Nephron progenitor cell (in vitro differentiated cells): ENCODE measurements at regions not wholly inside any gene's neighbourhood (a gene's known extent, or its start where the extent isn't known, plus 50 kb on each side); places are given as distances from the start of the nearest gene placed in this dataset.

Experiments used
- DNase-seq: peaks from one replicate; pipeline ENCODE4 v3.0.0; 2021
- H3K27ac Mint-ChIP-seq: 2 replicates; pipeline ENCODE4 v1.8.0; 2021; ENCODE audit warnings: mild to moderate bottlenecking, moderate library complexity, mixed read lengths
- H3K27me3 Mint-ChIP-seq: 2 replicates; pipeline ENCODE4 v1.8.0; 2021; ENCODE audit warnings: mild to moderate bottlenecking, low read depth, mixed read lengths; ENCODE audit not compliant: poor library complexity
- H3K36me3 Mint-ChIP-seq: 2 replicates; pipeline ENCODE4 v1.8.0; 2021; ENCODE audit warnings: low read depth, mixed read lengths
- H3K4me1 Mint-ChIP-seq: 2 replicates; pipeline ENCODE4 v1.8.0; 2021; ENCODE audit warnings: mixed read lengths
- H3K4me3 Mint-ChIP-seq: 2 replicates; pipeline ENCODE4 v1.8.0; 2021; ENCODE audit warnings: mild to moderate bottlenecking, moderate library complexity, mixed read lengths
- H3K9me3 Mint-ChIP-seq: 2 replicates; pipeline ENCODE4 v1.8.0; 2021; ENCODE audit warnings: mild to moderate bottlenecking, moderate library complexity, mixed read lengths
- CTCF ChIP-seq: fragments of 200-600 bp; sonication (generic); IDR thresholded peaks from 2 replicates; pipeline ENCODE4 v1.5.0; 2021; ENCODE audit warnings: antibody characterized with exemption

- Mint-ChIP-seq H3K36me3 (no peaks in the 10 kb centered on the region), H3K27me3 (peaks cover 12% of the 10 kb centered on the region), H3K4me3 (no peak overlapping the region), H3K9me3 (peaks cover 3% of the 10 kb centered on the region), H3K4me1 (peaks cover 16% of the 10 kb centered on the region), H3K27ac (no peak overlapping the region)
- no peak for TF ChIP-seq CTCF
- no peak for DNase-seq
Measured at GRCh38 chr13:31042049-31042448, 109.6 kb downstream of the TEX26 start.

GRCh38 chr13:31038834-31039552 lies 106.5 kb downstream of the TEX26 start:
- Mint-ChIP-seq H3K4me1 (peaks cover 5% of the 10 kb centered on the region), H3K27me3 (peaks cover 15% of the 10 kb centered on the region), H3K4me3 (no peak overlapping the region), H3K36me3 (no peaks in the 10 kb centered on the region), H3K27ac (no peak overlapping the region), H3K9me3 (peaks cover 3% of the 10 kb centered on the region)
- DNase-seq = no peak
- TF ChIP-seq CTCF = no peak

GRCh38 chr13:31037874-31038500 lies 105.5 kb downstream of the TEX26 start:
- Mint-ChIP-seq H3K36me3 (no peaks in the 10 kb centered on the region), H3K4me3 (no peak overlapping the region), H3K27ac (no peak overlapping the region), H3K27me3 (peaks cover 15% of the 10 kb centered on the region), H3K4me1 (peaks cover 5% of the 10 kb centered on the region), H3K9me3 (peaks cover 3% of the 10 kb centered on the region)
- TF ChIP-seq CTCF = no peak
- DNase-seq = no peak

- DNase-seq = no peak
- Mint-ChIP-seq H3K4me1 (peaks cover 13% of the 10 kb centered on the region), H3K9me3 (peaks cover 3% of the 10 kb centered on the region), H3K27me3 (peaks cover 11% of the 10 kb centered on the region), H3K4me3 (no peak overlapping the region), H3K27ac (no peak overlapping the region), H3K36me3 (no peaks in the 10 kb centered on the region)
- TF ChIP-seq CTCF = no peak
Measured at GRCh38 chr13:31036731-31037695, 104.6 kb downstream of the TEX26 start.

- H3K27me3 Mint-ChIP-seq = peaks cover 11% of the 10 kb centered on the region
- peaks cover 10% of the 10 kb centered on the region for H3K4me1 Mint-ChIP-seq
- no peak overlapping the region for H3K4me3 Mint-ChIP-seq
- no peak overlapping the region for H3K27ac Mint-ChIP-seq
- no peak for TF ChIP-seq CTCF
- no peaks in the 10 kb centered on the region for H3K36me3 Mint-ChIP-seq
- DNase-seq = no peak
- peaks cover 3% of the 10 kb centered on the region for H3K9me3 Mint-ChIP-seq
Measured at GRCh38 chr13:31035185-31035965, 102.9 kb downstream of the TEX26 start.
